Trophoblast cell (in vitro differentiated cells and primary cell): ENCODE measurements at regions not wholly inside any gene's neighbourhood (a gene's known extent, or its start where the extent isn't known, plus 50 kb on each side); places are given as distances from the start of the nearest gene placed in this dataset.

Experiments
- DNase-seq, 2 donors: peaks; one replicate each; pipeline ENCODE4 v3.0.0-alpha.2; 2016
- H2AFZ ChIP-seq: 2 replicates; pipeline ENCODE4 v1.6.1; 2013; ENCODE audit warnings: low read length, moderate library complexity, mild to moderate bottlenecking; ENCODE audit not compliant: insufficient read depth, poor library complexity
- H2AK5ac ChIP-seq: 2 replicates; pipeline ENCODE4 v1.6.1; 2013; ENCODE audit warnings: mild to moderate bottlenecking, low read length
- H2BK120ac ChIP-seq: 2 replicates; pipeline ENCODE4 v1.6.1; 2013; ENCODE audit warnings: low read length, mild to moderate bottlenecking, moderate library complexity; ENCODE audit not compliant: insufficient read depth, poor library complexity
- H2BK12ac ChIP-seq: 2 replicates; pipeline ENCODE4 v1.6.1; 2013; ENCODE audit warnings: mild to moderate bottlenecking, low read length, moderate library complexity
- H2BK5ac ChIP-seq: 2 replicates; pipeline ENCODE4 v1.6.1; 2013; ENCODE audit warnings: low read length, low read depth, moderate library complexity, mild to moderate bottlenecking; ENCODE audit not compliant: poor library complexity
- H3K14ac ChIP-seq: 2 replicates; pipeline ENCODE4 v1.6.1; 2013; ENCODE audit warnings: mild to moderate bottlenecking, low read length
- H3K18ac ChIP-seq: 2 replicates; pipeline ENCODE4 v1.6.1; 2013; ENCODE audit warnings: mild to moderate bottlenecking, low read length
- H3K23ac ChIP-seq: 2 replicates; pipeline ENCODE4 v1.6.1; 2013; ENCODE audit warnings: low read length
- H3K27ac ChIP-seq: 2 replicates; pipeline ENCODE4 v1.5.1; 2013; ENCODE audit warnings: low read depth, mild to moderate bottlenecking, inconsistent platforms, low read length, moderate library complexity
- H3K27me3 ChIP-seq: 2 replicates; pipeline ENCODE4 v1.6.1; 2013; ENCODE audit warnings: inconsistent platforms, mild to moderate bottlenecking, low read length, moderate library complexity; ENCODE audit not compliant: insufficient read depth
- H3K36me3 ChIP-seq, 2 experiments: 1 replicate in 1 of 2; 2 replicates in 1 of 2; pipeline ENCODE4 v1.6.1; 2013; ENCODE audit warnings: low read length in 2 of 2, mild to moderate bottlenecking in 2 of 2, moderate library complexity in 1 of 2; ENCODE audit not compliant: insufficient read depth in 2 of 2, control insufficient read depth in 1 of 2
- H3K4ac ChIP-seq: 2 replicates; pipeline ENCODE4 v1.6.1; 2013; ENCODE audit warnings: low read depth, mild to moderate bottlenecking, low read length, moderate library complexity
- H3K4me1 ChIP-seq, 2 experiments: 1 replicate in 1 of 2; 2 replicates in 1 of 2; pipeline ENCODE4 v1.6.1; 2013; ENCODE audit warnings: low read length in 2 of 2, mild to moderate bottlenecking in 2 of 2, moderate library complexity in 1 of 2; ENCODE audit not compliant: insufficient read depth in 2 of 2, control insufficient read depth in 1 of 2
- H3K4me2 ChIP-seq: 2 replicates; pipeline ENCODE4 v1.6.1; 2013; ENCODE audit warnings: inconsistent platforms, mild to moderate bottlenecking, low read length, moderate library complexity
- H3K4me3 ChIP-seq: 2 replicates; pipeline ENCODE4 v1.5.1; 2013; ENCODE audit warnings: mild to moderate bottlenecking, low read depth, low read length, inconsistent platforms
- H3K79me1 ChIP-seq: one replicate; pipeline ENCODE4 v1.6.1; 2013; ENCODE audit warnings: low read length
- H3K79me2 ChIP-seq: 2 replicates; pipeline ENCODE4 v1.6.1; 2013; ENCODE audit warnings: low read length, mild to moderate bottlenecking; ENCODE audit not compliant: control insufficient read depth, insufficient read depth, poor library complexity
- H3K9ac ChIP-seq: 2 replicates; pipeline ENCODE4 v1.6.1; 2013; ENCODE audit warnings: mild to moderate bottlenecking, low read length
- H3K9me3 ChIP-seq: 2 replicates; pipeline ENCODE4 v1.6.1; 2013; ENCODE audit warnings: low read depth, mild to moderate bottlenecking, control low read depth, inconsistent platforms, low read length; ENCODE audit not compliant: insufficient read depth
- H4K12ac ChIP-seq: 2 replicates; pipeline ENCODE4 v1.6.1; 2013; ENCODE audit warnings: low read depth, mild to moderate bottlenecking, low read length, moderate library complexity
- H4K8ac ChIP-seq: 2 replicates; pipeline ENCODE4 v1.6.1; 2013; ENCODE audit warnings: low read depth, mild to moderate bottlenecking, low read length, moderate library complexity
- H4K91ac ChIP-seq: one replicate; pipeline ENCODE4 v1.6.1; 2013; ENCODE audit warnings: low read depth, mild to moderate bottlenecking, low read length, moderate library complexity
- WGBS: extraction: QIAGEN DNeasy Blood & Tissue Kit; methylation state at CpG from one replicate; pipeline ENCODE4 v1.1.7; 2013; ENCODE audit warnings: missing lambda C conversion rate; ENCODE audit not compliant: insufficient read length, insufficient coverage; ENCODE audit errors: extremely low coverage; 5-methylcytosine and 5-hydroxymethylcytosine counted together

GRCh38 chr5:2537378-2538145, 213.9 kb downstream of the IRX2 start:
- Histone ChIP-seq H3K27ac (no peak overlapping the region), H3K9me3 (peaks cover 13% of the 10 kb centered on the region), H2AFZ (no peak overlapping the region), H3K4me3 (no peak overlapping the region), H3K18ac (no peak overlapping the region), H2BK12ac (no peak overlapping the region), H3K4me1 (no peaks in the 10 kb centered on the region), H3K4ac (no peak overlapping the region), H4K12ac (no peak overlapping the region), H3K23ac (no peak overlapping the region), H4K91ac (no peak overlapping the region), H3K9ac (no peak overlapping the region), H3K79me1 (no peaks in the 10 kb centered on the region), H2BK120ac (no peak overlapping the region), H4K8ac (no peak overlapping the region), H3K27me3 (no peaks in the 10 kb centered on the region), H3K4me2 (no peak overlapping the region), H3K36me3 (no peaks in the 10 kb centered on the region), H2AK5ac (no peak overlapping the region), H3K79me2 (no peaks in the 10 kb centered on the region), H2BK5ac (no peak overlapping the region), H3K14ac (no peak overlapping the region)
- no CpG with 5 or more reads among the region's 27 CpGs for WGBS
- no peak for DNase-seq

- Histone ChIP-seq H3K27me3 (no peaks in the 10 kb centered on the region), H4K91ac (no peak overlapping the region), H3K36me3 (no peaks in the 10 kb centered on the region), H3K14ac (no peak overlapping the region), H3K9ac (no peak overlapping the region), H3K79me2 (no peaks in the 10 kb centered on the region), H2BK120ac (no peak overlapping the region), H4K8ac (no peak overlapping the region), H3K27ac (no peak overlapping the region), H3K4me2 (no peak overlapping the region), H3K4me3 (no peak overlapping the region), H3K23ac (no peak overlapping the region), H2AFZ (no peak overlapping the region), H4K12ac (no peak overlapping the region), H2AK5ac (no peak overlapping the region), H2BK5ac (no peak overlapping the region), H3K18ac (no peak overlapping the region), H3K4ac (no peak overlapping the region), H3K9me3 (peaks cover 11% of the 10 kb centered on the region), H2BK12ac (no peak overlapping the region), H3K4me1 (no peaks in the 10 kb centered on the region), H3K79me1 (no peaks in the 10 kb centered on the region)
- WGBS: no CpG with 5 or more reads among the region's 19 CpGs
- no peak for DNase-seq
Measured at GRCh38 chr5:2536632-2537377, 214.7 kb downstream of the IRX2 start.

- peaks cover 8% of the 10 kb centered on the region for H3K9me3 ChIP-seq
- no peaks in the 10 kb centered on the region for H3K79me2 ChIP-seq
- no peak overlapping the region for H4K12ac ChIP-seq
- no peak overlapping the region for H3K14ac ChIP-seq
- H3K36me3 ChIP-seq: no peaks in the 10 kb centered on the region
- DNase-seq: no peak
- no peak overlapping the region for H4K91ac ChIP-seq
- H2AK5ac ChIP-seq: no peak overlapping the region
- H3K18ac ChIP-seq: no peak overlapping the region
- no peaks in the 10 kb centered on the region for H3K79me1 ChIP-seq
- no peak overlapping the region for H2AFZ ChIP-seq
- no peak overlapping the region for H3K4ac ChIP-seq
- no peaks in the 10 kb centered on the region for H3K27me3 ChIP-seq
- no peak overlapping the region for H3K27ac ChIP-seq
- no peak overlapping the region for H3K23ac ChIP-seq
- peaks cover 0 to 2% of the 10 kb centered on the region in 2 experiments for H3K4me1 ChIP-seq
- H4K8ac ChIP-seq: no peak overlapping the region
- no peak overlapping the region for H2BK120ac ChIP-seq
- no CpG with 5 or more reads among the region's 3 CpGs for WGBS
- no peak overlapping the region for H2BK12ac ChIP-seq
- no peak overlapping the region for H3K4me2 ChIP-seq
- no peak overlapping the region for H3K4me3 ChIP-seq
- no peak overlapping the region for H2BK5ac ChIP-seq
- no peak overlapping the region for H3K9ac ChIP-seq
Measured at GRCh38 chr5:2534970-2535369, 216.5 kb downstream of the IRX2 start.

GRCh38 chr5:2534251-2534650, 217.2 kb downstream of the IRX2 start:
- Histone ChIP-seq H3K4me2 (no peak overlapping the region), H3K27me3 (no peaks in the 10 kb centered on the region)
- DNase-seq: no peak

More at GRCh38 chr5:2534251-2534650, 217.2 kb downstream of the IRX2 start:
- Histone ChIP-seq H2BK5ac (no peak overlapping the region), H3K79me1 (no peaks in the 10 kb centered on the region), H3K4me3 (no peak overlapping the region), H3K36me3 (no peaks in the 10 kb centered on the region), H2BK120ac (no peak overlapping the region), H2AK5ac (no peak overlapping the region), H4K91ac (no peak overlapping the region), H3K27ac (no peak overlapping the region), H3K23ac (no peak overlapping the region), H4K12ac (no peak overlapping the region), H3K79me2 (no peaks in the 10 kb centered on the region), H3K14ac (no peak overlapping the region), H3K9ac (no peak overlapping the region), H3K4me1 (peaks cover 0 to 2% of the 10 kb centered on the region in 2 experiments), H2BK12ac (no peak overlapping the region), H3K18ac (no peak overlapping the region), H3K4ac (no peak overlapping the region), H3K9me3 (peaks cover 8% of the 10 kb centered on the region), H4K8ac (no peak overlapping the region), H2AFZ (no peak overlapping the region)
- no CpG with 5 or more reads among the region's 3 CpGs for WGBS
